OCI-LY3 (cell line): ENCODE measurements at regions not wholly inside any gene's neighbourhood (a gene's known extent, or its start where the extent isn't known, plus 50 kb on each side); places are given as distances from the start of the nearest gene placed in this dataset.

Source experiments
- H2AFZ ChIP-seq: fragments of 200-600, 300-600 bp; shearing (Covaris generic); 2 replicates; pipeline ENCODE4 v1.6.0; 2014; ENCODE audit warnings: antibody characterized with exemption, low read depth, low read length
- H3K27ac ChIP-seq: fragments of 200-600, 300-600 bp; sonication (generic); 2 replicates; pipeline ENCODE4 v1.5.1; 2014; ENCODE audit warnings: mild to moderate bottlenecking, low read length, moderate library complexity, mixed read lengths
- H3K27me3 ChIP-seq: fragments of 200-600, 300-600 bp; sonication (generic); 2 replicates; pipeline ENCODE4 v1.6.1; 2014; ENCODE audit warnings: low read depth, low read length, mixed read lengths
- H3K36me3 ChIP-seq: fragments of 200-600, 300-600 bp; sonication (generic); replicated peaks from 2 replicates; pipeline ENCODE3; 2014; ENCODE audit warnings: low read depth, low read length, mixed read lengths
- H3K4me1 ChIP-seq: fragments of 300-600, 200-600 bp; sonication (generic); 2 replicates; pipeline ENCODE4 v1.6.1; 2014; ENCODE audit warnings: low read length, mixed read lengths
- H3K4me2 ChIP-seq: fragments of 200-600, 300-600 bp; sonication (generic); 2 replicates; pipeline ENCODE4 v1.6.1; 2014; ENCODE audit warnings: low read length, mixed read lengths
- H3K4me3 ChIP-seq: fragments of 300-600, 200-600 bp; sonication (generic); 2 replicates; pipeline ENCODE4 v1.5.1; 2014; ENCODE audit warnings: antibody characterized with exemption, mild to moderate bottlenecking, low read length, moderate library complexity
- H3K79me2 ChIP-seq: fragments of 300-600, 200-600 bp; shearing (Covaris generic); 2 replicates; pipeline ENCODE4 v1.6.1; 2014; ENCODE audit warnings: mild to moderate bottlenecking, low read length, mixed read lengths
- H3K9ac ChIP-seq: fragments of 300-600, 200-600 bp; shearing (Covaris generic); 2 replicates; pipeline ENCODE4 v1.6.0; 2014; ENCODE audit warnings: mild to moderate bottlenecking, low read length, moderate library complexity
- H3K9me3 ChIP-seq: fragments of 200-600, 300-600 bp; shearing (Covaris generic); 2 replicates; pipeline ENCODE4 v1.6.1; 2014; ENCODE audit warnings: low read length, mixed read lengths; ENCODE audit not compliant: insufficient read depth
- H4K20me1 ChIP-seq: fragments of 200-600, 300-600 bp; sonication (generic); 2 replicates; pipeline ENCODE4 v1.6.1; 2016; ENCODE audit warnings: low read length, mixed read lengths; ENCODE audit not compliant: insufficient read depth
- CTCF ChIP-seq: fragments of 200-600, 300-600 bp; sonication (generic); IDR thresholded peaks from 2 replicates; pipeline ENCODE4 v1.5.1; 2014; ENCODE audit warnings: antibody characterized with exemption, low read length, low read depth
- EZH2phosphoT487 ChIP-seq: fragments of 200-600 bp; shearing (Covaris generic); IDR thresholded peaks from 2 replicates; pipeline ENCODE4 v1.6.1; 2018; ENCODE audit warnings: antibody characterized with exemption, mixed run types, low read depth

DNA sequence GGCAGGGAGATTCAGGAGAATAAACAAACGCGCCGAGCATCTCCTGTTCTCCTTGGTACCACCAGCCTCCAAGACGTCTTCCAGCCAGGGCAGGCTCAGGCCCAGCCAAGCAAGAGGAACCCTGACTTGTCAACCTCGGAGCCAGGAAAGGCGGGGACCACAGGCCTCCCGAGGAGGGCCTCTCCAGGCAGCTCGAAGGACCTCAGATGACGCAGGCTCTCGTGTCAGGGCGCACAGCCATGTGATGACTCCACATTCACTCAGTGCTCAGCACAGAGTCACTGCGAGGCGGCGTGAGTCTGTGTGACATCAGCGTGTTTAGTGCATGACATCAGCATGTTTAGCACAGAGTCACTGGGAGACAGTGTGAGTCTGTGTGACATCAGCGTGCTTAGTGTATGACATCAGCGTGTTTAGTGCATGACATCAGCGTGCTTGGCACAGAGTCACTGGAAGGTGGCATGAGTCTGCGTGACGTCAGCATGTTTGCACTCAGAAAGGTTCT lies 241.4 kb downstream of the BRD1 start:
- no peaks in the 10 kb centered on the region for H3K79me2 ChIP-seq
- no peak overlapping the region for H3K4me2 ChIP-seq
- no peaks in the 10 kb centered on the region for H3K4me1 ChIP-seq
- H3K9me3 ChIP-seq, result no peaks in the 10 kb centered on the region
- no peak overlapping the region for H3K9ac ChIP-seq
- peaks cover 5% of the 10 kb centered on the region for H3K36me3 ChIP-seq
- no peak overlapping the region for H2AFZ ChIP-seq
- no peaks in the 10 kb centered on the region for H3K27me3 ChIP-seq
- no peak overlapping the region for H3K4me3 ChIP-seq
- H3K27ac ChIP-seq, result no peak overlapping the region
- H4K20me1 ChIP-seq, result peaks cover 22% of the 10 kb centered on the region; the same call in 1 of the 2 replicates
- TF ChIP-seq EZH2phosphoT487, result no peak
- no peak for TF ChIP-seq CTCF

DNA sequence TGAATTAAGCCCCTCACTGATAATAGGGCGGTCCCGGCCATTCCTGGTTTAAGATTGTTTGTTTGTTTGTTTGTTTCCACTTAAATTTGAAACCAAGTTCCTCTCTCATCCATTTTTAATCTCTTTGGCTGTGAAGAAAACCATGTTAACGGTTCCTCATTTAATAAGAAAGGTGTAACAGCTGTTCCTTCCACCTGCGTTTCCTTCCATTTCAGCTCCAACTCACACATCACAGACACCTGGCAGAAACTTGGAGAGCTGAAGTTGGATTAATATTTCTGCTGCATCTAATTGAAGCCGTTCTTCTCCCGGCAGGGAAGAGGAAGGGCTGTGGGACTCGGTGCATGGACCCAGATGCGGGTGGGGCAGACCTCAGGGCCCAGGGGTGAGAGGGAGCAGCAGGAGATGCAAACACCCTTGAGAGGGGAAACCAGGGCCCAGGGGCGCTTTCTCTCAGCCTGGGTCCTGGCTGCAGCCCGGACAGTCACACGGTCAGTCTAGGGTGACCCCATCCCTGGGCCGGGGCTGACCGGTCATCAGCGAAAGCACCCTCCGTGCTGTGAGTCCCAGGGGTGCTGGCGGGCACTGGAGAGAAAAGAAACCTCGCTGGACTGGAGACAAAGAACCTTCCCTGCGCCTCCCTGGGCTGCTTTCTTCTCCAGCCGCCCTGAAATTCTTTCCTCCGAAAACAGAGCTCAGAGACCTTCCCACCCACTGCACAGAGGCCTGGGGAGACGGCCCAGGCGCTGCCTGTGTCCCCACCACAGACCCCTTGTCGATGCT lies 242.0 kb downstream of the BRD1 start:
- no peaks in the 10 kb centered on the region for H3K27me3 ChIP-seq
- H3K27ac ChIP-seq, result no peak overlapping the region
- no peak overlapping the region for H3K4me2 ChIP-seq
- H3K9ac ChIP-seq, result no peak overlapping the region
- 0 out of 2 replicates have a peak, but pooled peaks cover under 1% of the 10 kb centered on the region for H3K9me3 ChIP-seq
- H3K4me3 ChIP-seq, result no peak overlapping the region
- no peaks in the 10 kb centered on the region for H3K4me1 ChIP-seq
- H3K79me2 ChIP-seq, result peaks cover under 1% of the 10 kb centered on the region; the same call in 1 of the 2 replicates
- H3K36me3 ChIP-seq, result peaks cover 8% of the 10 kb centered on the region
- TF ChIP-seq CTCF, result no peak
- TF ChIP-seq EZH2phosphoT487, result no peak
- no peak overlapping the region for H2AFZ ChIP-seq
- H4K20me1 ChIP-seq, result peaks cover 22% of the 10 kb centered on the region; the same call in 1 of the 2 replicates

DNA sequence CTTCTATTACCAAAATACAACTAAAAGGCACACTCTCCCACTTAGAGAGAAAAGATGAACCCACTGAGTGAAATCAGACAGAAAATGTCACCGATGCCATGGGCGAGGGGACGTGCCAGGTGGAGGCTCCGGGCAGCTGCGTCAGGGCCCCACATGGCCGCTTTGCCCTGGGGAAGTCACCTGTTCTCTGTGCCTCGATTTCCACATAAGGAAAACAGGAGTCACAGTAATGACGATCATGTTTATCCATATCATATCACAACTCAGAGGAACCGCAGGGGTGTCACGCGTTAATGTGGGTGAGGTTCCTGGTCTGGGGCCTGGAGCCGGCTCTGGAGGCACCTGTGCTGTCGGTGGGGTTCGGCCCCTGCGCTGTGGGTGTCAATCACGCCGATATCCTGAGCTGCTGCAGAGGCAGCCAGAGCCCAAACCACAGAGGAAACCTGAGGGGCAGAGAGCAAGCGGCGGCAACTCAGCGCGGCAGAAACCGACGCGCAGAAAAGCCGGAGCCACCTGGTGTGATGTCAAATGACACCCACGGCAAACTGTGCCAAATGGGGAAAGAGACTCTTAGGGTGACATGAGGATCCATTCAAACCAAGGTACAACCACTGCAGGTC lies 243.7 kb downstream of the BRD1 start:
- Histone ChIP-seq H3K27me3 (no peaks in the 10 kb centered on the region), H3K4me2 (no peak overlapping the region), H3K9ac (no peak overlapping the region), H2AFZ (no peak overlapping the region), H3K36me3 (peaks cover 13% of the 10 kb centered on the region), H3K4me1 (no peaks in the 10 kb centered on the region), H3K4me3 (no peak overlapping the region), H4K20me1 (peaks cover 17% of the 10 kb centered on the region; the same call in 1 of the 2 replicates), H3K27ac (no peak overlapping the region), H3K9me3 (0 out of 2 replicates have a peak, but pooled peaks cover 3% of the 10 kb centered on the region), H3K79me2 (peaks cover 4% of the 10 kb centered on the region; the same call in 1 of the 2 replicates)
- TF ChIP-seq EZH2phosphoT487 (no peak), CTCF (no peak)

DNA sequence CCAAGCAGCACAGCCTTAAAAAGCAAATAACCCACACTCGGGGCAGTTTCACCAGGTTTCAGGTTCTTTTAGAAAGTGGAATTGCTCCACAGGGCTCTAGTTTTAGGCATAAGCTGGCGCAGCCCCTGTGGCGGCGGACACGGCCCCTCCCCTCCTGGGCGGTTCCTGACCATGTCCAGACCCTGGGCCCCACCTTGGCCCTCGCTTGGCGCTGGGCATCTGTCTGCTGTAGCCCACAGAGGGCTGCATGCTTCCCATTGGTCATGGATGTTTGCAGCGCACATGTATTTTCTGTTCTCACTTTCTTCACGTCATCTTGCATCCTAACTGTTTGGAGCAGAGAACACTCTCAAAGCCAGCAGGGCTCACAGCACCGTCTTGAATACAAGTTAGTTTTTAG lies 244.3 kb downstream of the BRD1 start:
- no peak overlapping the region for H3K4me2 ChIP-seq
- no peaks in the 10 kb centered on the region for H3K27me3 ChIP-seq
- H3K36me3 ChIP-seq, result peaks cover 13% of the 10 kb centered on the region
- H3K27ac ChIP-seq, result no peak overlapping the region
- 0 out of 2 replicates have a peak, but pooled peaks cover 3% of the 10 kb centered on the region for H3K9me3 ChIP-seq
- peaks cover 4% of the 10 kb centered on the region; the same call in 1 of the 2 replicates for H3K79me2 ChIP-seq
- TF ChIP-seq EZH2phosphoT487 (no peak), CTCF (no peak)
- no peak overlapping the region for H2AFZ ChIP-seq
- H3K9ac ChIP-seq, result no peak overlapping the region
- no peaks in the 10 kb centered on the region for H3K4me1 ChIP-seq
- H3K4me3 ChIP-seq, result no peak overlapping the region
- H4K20me1 ChIP-seq, result peaks cover 12% of the 10 kb centered on the region; the same call in 1 of the 2 replicates
